GM13976 (cell line): ENCODE measurements at regions not wholly inside any gene's neighbourhood (a gene's known extent, or its start where the extent isn't known, plus 50 kb on each side); places are given as distances from the start of the nearest gene placed in this dataset.

ENCODE experiments used
- DNase-seq: peaks from one replicate; pipeline ENCODE4 v3.0.0; 2012; ENCODE audit warnings: low spot score
- in situ Hi-C: fragments of 300-500 bp; cut with MboI; formaldehyde crosslinking; loops from one replicate; pipeline ENCODE4 v1.12.0; 2022; ENCODE audit warnings: low sequenced_read_pairs, mixed read lengths, inconsistent platforms; ENCODE audit not compliant: unreplicated experiment
- TF ChIP-seq, protein P1 (sequence below): IDR thresholded peaks from 2 replicates; pipeline ENCODE4 v1.5.1; 2012; ENCODE audit warnings: borderline replicate concordance, mild to moderate bottlenecking; ENCODE audit not compliant: insufficient read depth; ENCODE audit errors: extremely low read depth, missing control alignments, control extremely low read depth

DNA sequence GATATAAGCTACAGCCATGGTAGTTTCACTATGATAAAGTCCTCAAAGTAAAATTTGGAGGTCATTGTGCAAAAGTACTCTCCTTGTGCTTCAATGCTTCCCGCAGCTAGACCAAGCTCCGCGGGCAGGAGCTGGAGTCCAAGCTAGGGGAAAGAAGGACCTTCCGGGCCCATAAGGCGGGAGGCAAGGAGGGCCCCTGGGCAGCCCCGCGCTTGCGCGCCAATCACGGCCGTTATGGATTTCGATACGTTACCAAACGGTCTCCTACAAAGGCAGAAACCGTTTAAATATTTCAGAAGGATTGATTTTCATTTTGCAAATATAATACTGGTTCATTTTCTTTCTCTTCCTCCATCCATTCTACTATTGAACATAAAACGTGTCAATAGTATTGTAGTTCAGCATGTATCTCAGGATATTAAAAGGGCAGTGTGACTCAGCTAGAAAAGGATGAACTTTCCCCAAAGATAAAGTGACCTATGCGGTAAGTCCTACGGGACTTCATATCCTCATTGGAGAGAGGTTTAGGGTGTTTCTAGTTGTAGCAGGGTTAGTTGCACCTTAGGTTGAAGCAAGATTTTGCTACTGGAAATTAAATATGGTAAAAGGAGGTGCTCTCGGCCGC, 128.0 kb downstream of the KIF20B start:
- TF ChIP-seq, protein P1, sequence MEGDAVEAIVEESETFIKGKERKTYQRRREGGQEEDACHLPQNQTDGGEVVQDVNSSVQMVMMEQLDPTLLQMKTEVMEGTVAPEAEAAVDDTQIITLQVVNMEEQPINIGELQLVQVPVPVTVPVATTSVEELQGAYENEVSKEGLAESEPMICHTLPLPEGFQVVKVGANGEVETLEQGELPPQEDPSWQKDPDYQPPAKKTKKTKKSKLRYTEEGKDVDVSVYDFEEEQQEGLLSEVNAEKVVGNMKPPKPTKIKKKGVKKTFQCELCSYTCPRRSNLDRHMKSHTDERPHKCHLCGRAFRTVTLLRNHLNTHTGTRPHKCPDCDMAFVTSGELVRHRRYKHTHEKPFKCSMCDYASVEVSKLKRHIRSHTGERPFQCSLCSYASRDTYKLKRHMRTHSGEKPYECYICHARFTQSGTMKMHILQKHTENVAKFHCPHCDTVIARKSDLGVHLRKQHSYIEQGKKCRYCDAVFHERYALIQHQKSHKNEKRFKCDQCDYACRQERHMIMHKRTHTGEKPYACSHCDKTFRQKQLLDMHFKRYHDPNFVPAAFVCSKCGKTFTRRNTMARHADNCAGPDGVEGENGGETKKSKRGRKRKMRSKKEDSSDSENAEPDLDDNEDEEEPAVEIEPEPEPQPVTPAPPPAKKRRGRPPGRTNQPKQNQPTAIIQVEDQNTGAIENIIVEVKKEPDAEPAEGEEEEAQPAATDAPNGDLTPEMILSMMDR = no peak
- no peak for DNase-seq
- in situ Hi-C loops = no loop called here

- DNase-seq = no peak
- TF ChIP-seq, protein P1 = no peak
- in situ Hi-C loops = no loop called here
These were observed 128.5 kb downstream of the KIF20B start for GRCh38 chr10:89829887-89830269.

- in situ Hi-C loops = no loop called here
- no peak for DNase-seq
- TF ChIP-seq, protein P1 = no peak
These were observed 129.2 kb downstream of the KIF20B start for GRCh38 chr10:89830624-89831023.

DNA sequence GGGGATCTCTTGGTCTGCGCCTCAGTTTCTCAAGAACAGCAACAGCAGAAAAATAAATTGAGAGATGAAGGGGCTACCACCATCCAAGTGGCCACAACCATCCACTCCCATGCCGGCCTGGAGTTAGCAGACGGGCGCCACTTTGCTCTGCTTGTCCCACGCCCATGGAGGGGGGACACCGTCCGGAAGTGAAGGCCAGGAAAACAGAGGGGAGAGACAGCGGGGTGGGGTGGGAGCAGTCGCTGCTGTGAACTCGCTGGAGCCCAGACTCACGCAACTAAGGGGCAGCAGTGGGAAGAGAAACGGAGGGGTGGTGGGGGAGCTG, 135.4 kb downstream of the KIF20B start:
- TF ChIP-seq, protein P1 = no peak
- in situ Hi-C loops = no loop called here
- no peak for DNase-seq

DNA sequence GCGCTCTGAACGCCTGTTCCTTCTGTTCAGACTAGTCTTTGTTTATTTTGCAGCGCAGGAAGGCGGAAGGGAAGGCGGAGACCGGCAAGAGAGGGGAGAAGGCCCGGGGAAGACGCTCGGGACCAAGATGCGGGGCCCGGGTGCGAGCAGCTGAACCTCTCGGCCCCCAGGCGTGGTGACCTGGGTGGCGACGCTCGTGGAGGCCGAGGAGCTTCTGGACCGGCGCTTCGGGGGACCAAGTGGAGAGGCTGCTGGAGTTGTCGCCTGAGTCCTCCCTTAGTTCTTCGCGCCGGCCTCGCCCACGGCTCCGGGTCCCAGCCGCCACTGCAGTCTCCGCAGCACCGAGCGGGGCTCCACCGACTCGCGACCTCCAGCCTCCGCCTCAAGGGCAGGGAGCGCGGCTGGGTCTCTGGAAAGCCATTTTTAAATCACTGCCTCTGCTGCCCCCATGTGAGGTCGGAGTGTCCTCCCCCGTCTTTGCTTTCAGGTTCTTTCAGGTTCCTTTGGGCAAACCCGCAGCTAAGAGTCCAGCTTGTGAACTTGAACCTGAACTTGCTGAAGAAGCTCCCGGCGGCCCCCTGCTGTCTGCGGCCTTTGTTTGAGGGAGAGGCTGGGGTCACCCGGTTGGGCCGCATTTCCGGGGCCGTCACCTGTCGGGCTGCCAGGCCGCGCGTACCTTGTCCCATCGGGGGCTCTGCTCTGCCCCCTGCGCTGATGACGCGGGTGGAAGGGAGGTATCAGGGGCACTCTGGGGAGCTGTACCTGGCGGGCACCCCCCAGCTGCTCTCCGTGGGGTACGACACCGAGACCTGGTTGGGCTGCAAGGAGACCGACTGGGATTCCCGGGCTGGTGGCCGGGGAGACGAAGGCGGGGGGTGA, 136.0 kb downstream of the KIF20B start:
- TF ChIP-seq, protein P1 = peak; percentile 7
- peak; percentile 68 for DNase-seq
- in situ Hi-C loops = no loop called here

DNA sequence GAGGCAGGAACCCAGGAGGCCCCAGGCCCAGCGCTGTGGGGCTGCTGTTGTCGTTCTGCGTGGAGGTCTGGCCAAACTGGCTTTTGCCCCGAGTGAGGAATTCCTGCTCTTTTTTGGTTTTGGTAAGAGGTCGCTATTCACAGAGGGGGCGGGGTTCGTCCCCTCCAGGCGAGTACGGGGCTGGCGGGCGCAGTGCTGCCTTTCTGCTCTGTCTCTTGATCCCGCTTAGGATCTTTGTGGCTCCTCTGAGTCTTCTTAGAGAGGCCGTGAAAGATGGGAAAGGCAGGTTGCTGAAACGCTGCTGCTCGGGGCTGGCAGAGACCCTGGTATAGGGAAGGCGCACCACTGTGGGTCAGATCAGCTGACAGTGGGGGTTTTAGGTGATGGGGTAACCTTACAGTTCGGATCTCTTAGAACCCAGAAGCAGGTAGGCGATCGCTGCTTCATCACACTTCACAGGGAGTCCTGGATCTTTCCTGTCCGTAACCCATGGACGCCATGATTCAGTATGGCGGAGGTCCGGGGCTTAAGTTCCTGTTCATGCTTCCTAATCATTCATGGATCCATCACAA, 136.7 kb downstream of the KIF20B start:
- TF ChIP-seq, protein P1 = no peak

More for the DNA sequence above, 136.7 kb downstream of the KIF20B start:
- no peak for DNase-seq
- in situ Hi-C loops = no loop called here
